Amygdala (tissue), 56 donors: ENCODE measurements at regions not wholly inside any gene's neighbourhood (a gene's known extent, or its start where the extent isn't known, plus 50 kb on each side); places are given as distances from the start of the nearest gene placed in this dataset.
"Not testable (repeated sequence)": the region's sequence is repeated elsewhere in the genome, so short reads cannot be mapped to it uniquely, and the experiment has no call there.

Experiments
- DNase-seq, 56 donors: peaks; one replicate each; lab custom pipeline; 2025; lab: John Stamatoyannopoulos, UW

GRCh38 chr6:40849546-40849945, 189.5 kb downstream of the UNC5CL start:
- DNase-seq: no peak

- no peak for DNase-seq
Measured at GRCh38 chr6:40848868-40849514, 190.0 kb downstream of the UNC5CL start.

- no peak for DNase-seq
Measured at GRCh38 chr6:40848038-40848437, 191.0 kb downstream of the UNC5CL start.

- DNase-seq: peak in 4 of 56 donors; percentile 6 to 16 (median 9)
Measured at GRCh38 chr6:40845553-40845952, 193.5 kb downstream of the UNC5CL start.

- no peak for DNase-seq
Measured at GRCh38 chr6:40844246-40844645, 194.8 kb downstream of the UNC5CL start.

- DNase-seq: no peak
Measured at GRCh38 chr6:40841721-40842120, 197.3 kb downstream of the UNC5CL start.

GRCh38 chr6:40832691-40833090, 206.3 kb downstream of the UNC5CL start:
- DNase-seq: no peak

- DNase-seq: no peak
Measured at GRCh38 chr6:40831381-40831780, 207.6 kb downstream of the UNC5CL start.

- no peak for DNase-seq
Measured at GRCh38 chr6:40825102-40825501, 213.9 kb downstream of the UNC5CL start.

GRCh38 chr6:40823917-40824891, 214.8 kb downstream of the UNC5CL start:
- not testable (repeated sequence) for DNase-seq

GRCh38 chr6:40822619-40823018, 216.4 kb downstream of the UNC5CL start:
- DNase-seq: no peak

GRCh38 chr6:40819182-40819834, 219.7 kb downstream of the UNC5CL start:
- DNase-seq: peak in 2 of 56 donors; percentile 15 to 54

GRCh38 chr6:40817369-40817768, 221.7 kb downstream of the UNC5CL start:
- DNase-seq: no peak

- no peak for DNase-seq
Measured at GRCh38 chr6:40816601-40817000, 222.4 kb downstream of the UNC5CL start.

- DNase-seq: no peak
Measured at GRCh38 chr6:40815731-40816130, 223.3 kb downstream of the UNC5CL start.

GRCh38 chr6:40810171-40810570, 223.0 kb upstream of the LRFN2 start:
- DNase-seq: no peak

- DNase-seq: no peak
Measured at GRCh38 chr6:40809627-40810026, 222.5 kb upstream of the LRFN2 start.

- DNase-seq: peak in 1 of 56 donors; percentile 3
Measured at GRCh38 chr6:40807484-40807883, 220.3 kb upstream of the LRFN2 start.

GRCh38 chr6:40806256-40806864, 219.2 kb upstream of the LRFN2 start:
- DNase-seq: no peak

GRCh38 chr6:40805336-40805735, 218.2 kb upstream of the LRFN2 start:
- DNase-seq: no peak

- DNase-seq: no peak
Measured at GRCh38 chr6:40804905-40805304, 217.7 kb upstream of the LRFN2 start.
